ENCODE measurements at regions not wholly inside any gene's neighbourhood (a gene's known extent, or its start where the extent isn't known, plus 50 kb on each side); places are given as distances from the start of the nearest gene placed in this dataset.

DNA sequence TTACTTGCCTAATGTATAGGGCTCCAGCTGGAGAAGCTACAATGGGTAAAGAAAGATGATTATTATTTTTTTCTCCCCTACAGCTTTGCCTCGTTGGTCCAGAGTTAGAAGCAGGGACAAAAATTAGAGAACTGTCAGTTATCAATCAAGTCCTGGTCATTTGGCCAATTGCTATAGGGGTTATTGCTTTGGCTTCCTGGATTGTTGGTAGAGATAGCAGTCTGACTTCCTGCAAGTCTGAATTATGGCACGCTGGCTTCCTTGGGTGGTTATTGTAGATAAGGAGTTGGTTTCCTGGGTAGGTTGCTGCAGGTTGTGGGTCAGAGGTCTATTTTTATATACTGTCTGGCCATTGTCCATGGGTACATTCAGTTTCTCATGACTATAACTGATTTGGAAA lies 84.7 kb upstream of the ELAC2 start:
- no peaks in the 10 kb centered on the region for H3K27me3 ChIP-seq (ENCODE audit: low read length)
- H3K36me3 ChIP-seq (ENCODE audit: low read length) = no peaks in the 10 kb centered on the region
- no peak overlapping the region for H3K27ac ChIP-seq (ENCODE audit: low read depth, low read length)
- no peaks in the 10 kb centered on the region for H3K79me2 ChIP-seq (ENCODE audit: insufficient read depth, low read length)
- no peak overlapping the region for H3K4me3 ChIP-seq (ENCODE audit: insufficient read depth, low read length, poor library complexity, severe bottlenecking)
- no peaks in the 10 kb centered on the region for H3K9me2 ChIP-seq (replicated peaks; ENCODE audit: insufficient read depth, low read length)
- H3K4me2 ChIP-seq (ENCODE audit: low read depth, low read length, poor library complexity, severe bottlenecking) = no peak overlapping the region
- no peak overlapping the region for H3K9ac ChIP-seq (ENCODE audit: low read length)
- TF ChIP-seq EZH2phosphoT487 (conservative IDR thresholded peaks at IDR 0.05; ENCODE audit: low read length) = no peak
- TF ChIP-seq, protein P1, sequence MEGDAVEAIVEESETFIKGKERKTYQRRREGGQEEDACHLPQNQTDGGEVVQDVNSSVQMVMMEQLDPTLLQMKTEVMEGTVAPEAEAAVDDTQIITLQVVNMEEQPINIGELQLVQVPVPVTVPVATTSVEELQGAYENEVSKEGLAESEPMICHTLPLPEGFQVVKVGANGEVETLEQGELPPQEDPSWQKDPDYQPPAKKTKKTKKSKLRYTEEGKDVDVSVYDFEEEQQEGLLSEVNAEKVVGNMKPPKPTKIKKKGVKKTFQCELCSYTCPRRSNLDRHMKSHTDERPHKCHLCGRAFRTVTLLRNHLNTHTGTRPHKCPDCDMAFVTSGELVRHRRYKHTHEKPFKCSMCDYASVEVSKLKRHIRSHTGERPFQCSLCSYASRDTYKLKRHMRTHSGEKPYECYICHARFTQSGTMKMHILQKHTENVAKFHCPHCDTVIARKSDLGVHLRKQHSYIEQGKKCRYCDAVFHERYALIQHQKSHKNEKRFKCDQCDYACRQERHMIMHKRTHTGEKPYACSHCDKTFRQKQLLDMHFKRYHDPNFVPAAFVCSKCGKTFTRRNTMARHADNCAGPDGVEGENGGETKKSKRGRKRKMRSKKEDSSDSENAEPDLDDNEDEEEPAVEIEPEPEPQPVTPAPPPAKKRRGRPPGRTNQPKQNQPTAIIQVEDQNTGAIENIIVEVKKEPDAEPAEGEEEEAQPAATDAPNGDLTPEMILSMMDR (IDR thresholded peaks at IDR 0.05; ENCODE audit: insufficient read depth, low read length, poor library complexity, severe bottlenecking) = no peak
- H3F3A ChIP-seq (ENCODE audit: insufficient read depth) = no peaks in the 10 kb centered on the region
- no peak overlapping the region for H2AFZ ChIP-seq (ENCODE audit: low read depth, low read length, severe bottlenecking)
- H4K20me1 ChIP-seq (ENCODE audit: low read depth, low read length) = no peaks in the 10 kb centered on the region
- no peaks in the 10 kb centered on the region for H3K9me3 ChIP-seq (ENCODE audit: insufficient read depth, low read length)

DNA sequence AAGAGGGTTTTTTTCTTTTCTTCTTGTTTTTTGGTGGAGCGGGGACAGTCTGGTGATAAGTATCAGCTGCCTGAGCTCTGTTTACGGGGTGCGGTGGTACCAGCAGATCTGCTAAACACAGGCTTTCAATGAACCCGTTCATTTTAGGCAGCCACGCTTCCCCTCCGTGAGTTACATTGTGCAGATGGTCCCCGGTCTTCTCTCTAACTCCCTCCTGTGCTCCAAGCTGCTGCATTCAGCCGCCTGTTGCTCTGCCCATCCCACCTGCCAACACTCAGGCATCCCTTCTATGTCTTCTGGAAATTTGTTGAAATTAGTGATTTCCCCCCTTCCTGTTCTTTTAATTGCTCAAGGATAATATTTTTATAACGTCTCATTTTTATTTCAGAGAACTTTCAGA lies 82.1 kb upstream of the ELAC2 start:
- no peaks in the 10 kb centered on the region for H4K20me1 ChIP-seq (ENCODE audit: low read depth, low read length)

DNA sequence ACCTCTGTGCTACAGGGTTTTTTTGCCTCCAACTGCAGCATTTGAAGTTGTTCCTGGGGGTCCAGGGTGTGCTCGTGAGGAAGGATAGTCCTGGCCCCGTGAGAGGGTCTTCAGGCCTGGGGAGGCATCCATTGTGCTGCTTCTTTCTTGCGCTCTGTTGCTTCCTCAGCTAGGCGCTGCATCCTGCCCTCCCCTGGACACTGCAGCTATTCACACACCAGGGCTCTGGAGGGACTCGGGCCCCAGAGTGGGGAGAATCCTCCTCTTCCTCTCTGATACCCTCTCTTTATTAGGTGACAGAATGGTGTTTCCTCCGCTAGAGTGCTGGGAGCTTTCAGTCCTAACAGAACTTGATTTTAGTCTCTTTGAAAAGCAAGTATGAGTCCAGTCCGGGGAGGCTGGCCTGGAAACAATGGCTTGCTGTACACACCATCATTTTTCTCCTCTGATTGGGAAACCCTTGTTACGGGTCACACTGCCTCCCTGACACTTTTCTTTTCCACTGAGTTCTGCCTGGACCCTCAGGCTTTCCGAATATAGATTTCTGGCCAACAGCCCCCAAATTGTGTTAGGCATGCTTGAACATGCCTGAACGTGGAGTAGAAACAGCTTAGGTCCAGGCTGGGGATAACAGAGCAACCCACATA lies 81.4 kb upstream of the ELAC2 start:
- H3K4me2 ChIP-seq (ENCODE audit: low read depth, low read length, poor library complexity, severe bottlenecking) = no peak overlapping the region
- H3K36me3 ChIP-seq (ENCODE audit: low read length) = no peaks in the 10 kb centered on the region
- no peaks in the 10 kb centered on the region for H3K9me2 ChIP-seq (replicated peaks; ENCODE audit: insufficient read depth, low read length)
- no peak overlapping the region for H3K9ac ChIP-seq (ENCODE audit: low read length)
- no peak overlapping the region for H3K4me3 ChIP-seq (ENCODE audit: insufficient read depth, low read length, poor library complexity, severe bottlenecking)
- no peaks in the 10 kb centered on the region for H3F3A ChIP-seq (ENCODE audit: insufficient read depth)
- H3K9me3 ChIP-seq (ENCODE audit: insufficient read depth, low read length) = no peaks in the 10 kb centered on the region
- TF ChIP-seq, protein P1 (IDR thresholded peaks at IDR 0.05; ENCODE audit: insufficient read depth, low read length, poor library complexity, severe bottlenecking) = no peak
- no peak for TF ChIP-seq EZH2phosphoT487 (conservative IDR thresholded peaks at IDR 0.05; ENCODE audit: low read length)
- H2AFZ ChIP-seq (ENCODE audit: low read depth, low read length, severe bottlenecking) = no peak overlapping the region
- no peaks in the 10 kb centered on the region for H3K27me3 ChIP-seq (ENCODE audit: low read length)
- no peaks in the 10 kb centered on the region for H3K79me2 ChIP-seq (ENCODE audit: insufficient read depth, low read length)
- H3K27ac ChIP-seq (ENCODE audit: low read depth, low read length) = no peak overlapping the region
- no peaks in the 10 kb centered on the region for H4K20me1 ChIP-seq (ENCODE audit: low read depth, low read length)

More for the DNA sequence above, 82.1 kb upstream of the ELAC2 start:
- Histone ChIP-seq H2AFZ (ENCODE audit: low read depth, low read length, severe bottlenecking) (no peak overlapping the region), H3F3A (ENCODE audit: insufficient read depth) (no peaks in the 10 kb centered on the region), H3K36me3 (ENCODE audit: low read length) (no peaks in the 10 kb centered on the region), H3K9me2 (replicated peaks; ENCODE audit: insufficient read depth, low read length) (no peaks in the 10 kb centered on the region), H3K79me2 (ENCODE audit: insufficient read depth, low read length) (no peaks in the 10 kb centered on the region), H3K27me3 (ENCODE audit: low read length) (no peaks in the 10 kb centered on the region), H3K9me3 (ENCODE audit: insufficient read depth, low read length) (no peaks in the 10 kb centered on the region), H3K27ac (ENCODE audit: low read depth, low read length) (no peak overlapping the region), H3K9ac (ENCODE audit: low read length) (no peak overlapping the region), H3K4me3 (ENCODE audit: insufficient read depth, low read length, poor library complexity, severe bottlenecking) (no peak overlapping the region), H3K4me2 (ENCODE audit: low read depth, low read length, poor library complexity, severe bottlenecking) (no peak overlapping the region)
- TF ChIP-seq, protein P1 (IDR thresholded peaks at IDR 0.05; ENCODE audit: insufficient read depth, low read length, poor library complexity, severe bottlenecking) = no peak
- TF ChIP-seq EZH2phosphoT487 (conservative IDR thresholded peaks at IDR 0.05; ENCODE audit: low read length) = no peak

Measured in SU-DHL-6 (cell line).